Loucy (cell line): ENCODE measurements at regions not wholly inside any gene's neighbourhood (a gene's known extent, or its start where the extent isn't known, plus 50 kb on each side); places are given as distances from the start of the nearest gene placed in this dataset.

ENCODE experiments used
- H2AFZ ChIP-seq: fragments of 200-600 bp; sonication (generic); 2 replicates; pipeline ENCODE4 v1.6.0; 2016; ENCODE audit warnings: antibody characterized with exemption, mild to moderate bottlenecking, low read length, moderate library complexity
- H3F3A ChIP-seq: fragments of 200-600 bp; 2 replicates; pipeline ENCODE4 v1.6.0; 2016; ENCODE audit warnings: antibody characterized with exemption, low read depth, mild to moderate bottlenecking
- H3K27me3 ChIP-seq: fragments of 200-600 bp; sonication (generic); 2 replicates; pipeline ENCODE4 v1.6.1; 2014; ENCODE audit warnings: low read length, mild to moderate bottlenecking; ENCODE audit not compliant: insufficient read depth, poor library complexity, severe bottlenecking
- H3K36me3 ChIP-seq: fragments of 200-600 bp; sonication (generic); 2 replicates; pipeline ENCODE4 v1.6.1; 2016; ENCODE audit warnings: low read length; ENCODE audit not compliant: insufficient read depth
- H3K4me1 ChIP-seq: fragments of 200-600 bp; sonication (generic); 2 replicates; pipeline ENCODE4 v1.5.1; 2014; ENCODE audit warnings: low read length, mild to moderate bottlenecking; ENCODE audit not compliant: insufficient read depth, poor library complexity, severe bottlenecking
- H3K4me2 ChIP-seq: fragments of 200-600 bp; sonication (generic); 2 replicates; pipeline ENCODE4 v1.6.0; 2014; ENCODE audit warnings: antibody characterized with exemption, low read length, low read depth, mild to moderate bottlenecking; ENCODE audit not compliant: poor library complexity, severe bottlenecking
- H3K4me3 ChIP-seq: fragments of 200-600 bp; sonication (generic); 2 replicates; pipeline ENCODE4 v1.5.1; 2014; ENCODE audit warnings: low read length, mild to moderate bottlenecking, mixed read lengths; ENCODE audit not compliant: poor library complexity, severe bottlenecking
- H3K79me2 ChIP-seq: fragments of 200-600 bp; sonication (generic); 2 replicates; pipeline ENCODE4 v1.6.1; 2014; ENCODE audit warnings: low read length; ENCODE audit not compliant: insufficient read depth
- H3K9ac ChIP-seq: fragments of 200-600 bp; sonication (generic); 2 replicates; pipeline ENCODE4 v1.6.0; 2014; ENCODE audit warnings: mild to moderate bottlenecking, low read depth, low read length, moderate library complexity; ENCODE audit not compliant: poor library complexity, severe bottlenecking
- H3K9me2 ChIP-seq: fragments of 200-600 bp; sonication (generic); replicated peaks from 2 replicates; pipeline ENCODE4 v1.6.1; 2016; ENCODE audit warnings: low read depth, low read length, mixed read lengths
- H3K9me3 ChIP-seq: fragments of 200-600 bp; sonication (generic); 2 replicates; pipeline ENCODE4 v1.6.1; 2014; ENCODE audit warnings: mild to moderate bottlenecking, antibody characterized with exemption, low read length, low read depth; ENCODE audit not compliant: insufficient read depth
- H4K20me1 ChIP-seq: fragments of 200-600 bp; sonication (generic); 2 replicates; pipeline ENCODE4 v1.6.0; 2014; ENCODE audit warnings: antibody characterized with exemption, low read length, mild to moderate bottlenecking; ENCODE audit not compliant: insufficient read depth, poor library complexity, severe bottlenecking
- EZH2phosphoT487 ChIP-seq: fragments of 200-600 bp; IDR thresholded peaks from 2 replicates; pipeline ENCODE4 v1.6.1; 2018; ENCODE audit warnings: antibody characterized with exemption, mild to moderate bottlenecking, moderate library complexity, borderline replicate concordance
- TF ChIP-seq, protein P1 (sequence below): fragments of 200-600 bp; sonication (generic); conservative IDR thresholded peaks from 2 replicates; pipeline ENCODE4 v1.5.1; 2014; ENCODE audit warnings: mild to moderate bottlenecking, antibody characterized with exemption, low read length

- H3F3A ChIP-seq: no peaks in the 10 kb centered on the region
- no peak overlapping the region for H3K4me2 ChIP-seq
- no peak overlapping the region for H3K4me3 ChIP-seq
- H3K79me2 ChIP-seq: no peaks in the 10 kb centered on the region
- H3K9ac ChIP-seq: no peak overlapping the region
- H3K4me1 ChIP-seq: peaks cover 2% of the 10 kb centered on the region
- TF ChIP-seq, protein P1, sequence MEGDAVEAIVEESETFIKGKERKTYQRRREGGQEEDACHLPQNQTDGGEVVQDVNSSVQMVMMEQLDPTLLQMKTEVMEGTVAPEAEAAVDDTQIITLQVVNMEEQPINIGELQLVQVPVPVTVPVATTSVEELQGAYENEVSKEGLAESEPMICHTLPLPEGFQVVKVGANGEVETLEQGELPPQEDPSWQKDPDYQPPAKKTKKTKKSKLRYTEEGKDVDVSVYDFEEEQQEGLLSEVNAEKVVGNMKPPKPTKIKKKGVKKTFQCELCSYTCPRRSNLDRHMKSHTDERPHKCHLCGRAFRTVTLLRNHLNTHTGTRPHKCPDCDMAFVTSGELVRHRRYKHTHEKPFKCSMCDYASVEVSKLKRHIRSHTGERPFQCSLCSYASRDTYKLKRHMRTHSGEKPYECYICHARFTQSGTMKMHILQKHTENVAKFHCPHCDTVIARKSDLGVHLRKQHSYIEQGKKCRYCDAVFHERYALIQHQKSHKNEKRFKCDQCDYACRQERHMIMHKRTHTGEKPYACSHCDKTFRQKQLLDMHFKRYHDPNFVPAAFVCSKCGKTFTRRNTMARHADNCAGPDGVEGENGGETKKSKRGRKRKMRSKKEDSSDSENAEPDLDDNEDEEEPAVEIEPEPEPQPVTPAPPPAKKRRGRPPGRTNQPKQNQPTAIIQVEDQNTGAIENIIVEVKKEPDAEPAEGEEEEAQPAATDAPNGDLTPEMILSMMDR: no peak
- TF ChIP-seq EZH2phosphoT487: no peak
- no peaks in the 10 kb centered on the region for H3K9me3 ChIP-seq
- no peaks in the 10 kb centered on the region for H3K36me3 ChIP-seq
- no peak overlapping the region for H2AFZ ChIP-seq
- no peaks in the 10 kb centered on the region for H4K20me1 ChIP-seq
- H3K9me2 ChIP-seq: no peaks in the 10 kb centered on the region
- no peaks in the 10 kb centered on the region for H3K27me3 ChIP-seq
These were observed 80.9 kb upstream of the HTR1E start for GRCh38 chr6:86856379-86856778.

DNA sequence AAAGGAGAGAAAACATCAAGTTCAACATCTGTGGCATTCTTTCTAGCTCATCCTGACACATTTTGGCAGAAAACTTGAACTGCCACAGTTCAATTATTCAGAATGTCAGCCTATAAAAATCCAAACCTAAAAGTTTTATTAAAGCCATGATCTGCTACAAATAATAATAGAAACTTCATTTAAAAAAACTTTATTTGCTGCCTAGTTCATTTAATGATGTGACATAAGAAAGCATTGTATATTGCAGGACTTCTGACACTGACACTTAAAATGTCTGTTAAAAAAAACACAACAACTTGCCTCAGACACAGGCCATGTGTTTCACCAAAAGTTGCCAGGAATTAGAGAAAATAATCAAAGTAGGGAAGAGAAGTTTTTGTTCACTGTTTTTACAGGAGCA is 88.3 kb upstream of the HTR1E start:
- Histone ChIP-seq H3K9me2 (no peaks in the 10 kb centered on the region), H3K4me3 (no peak overlapping the region), H3K27me3 (no peaks in the 10 kb centered on the region), H3K4me1 (no peaks in the 10 kb centered on the region), H3F3A (no peaks in the 10 kb centered on the region), H3K9me3 (no peaks in the 10 kb centered on the region), H3K9ac (no peak overlapping the region), H3K4me2 (no peak overlapping the region), H3K79me2 (no peaks in the 10 kb centered on the region), H4K20me1 (no peaks in the 10 kb centered on the region), H2AFZ (no peak overlapping the region), H3K36me3 (no peaks in the 10 kb centered on the region)
- TF ChIP-seq, protein P1: no peak
- no peak for TF ChIP-seq EZH2phosphoT487

DNA sequence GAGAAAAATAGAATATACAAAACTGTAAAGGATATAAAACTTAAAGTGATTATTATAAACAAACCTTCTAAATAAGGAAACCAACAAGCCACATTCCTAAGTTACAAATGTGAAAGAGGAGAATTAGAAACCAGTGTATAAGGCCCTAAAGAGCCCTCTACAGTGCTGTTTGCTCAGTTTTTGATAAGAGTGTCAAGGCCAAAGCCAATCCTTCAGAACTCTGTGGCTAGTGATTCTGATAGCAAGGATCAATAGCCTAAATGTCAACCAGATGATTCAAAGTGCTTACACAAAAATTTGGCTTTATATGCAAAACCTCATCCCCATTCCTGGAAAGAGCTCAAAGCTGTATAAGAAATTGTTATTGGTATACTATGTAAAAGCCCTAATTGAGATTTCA is 104.6 kb upstream of the HTR1E start:
- Histone ChIP-seq H3K9me2 (no peaks in the 10 kb centered on the region), H3K4me2 (no peak overlapping the region), H2AFZ (no peak overlapping the region), H4K20me1 (no peaks in the 10 kb centered on the region), H3K36me3 (no peaks in the 10 kb centered on the region), H3K4me3 (no peak overlapping the region), H3K27me3 (no peaks in the 10 kb centered on the region), H3K9ac (no peak overlapping the region), H3K79me2 (no peaks in the 10 kb centered on the region), H3K9me3 (no peaks in the 10 kb centered on the region), H3K4me1 (no peaks in the 10 kb centered on the region), H3F3A (no peaks in the 10 kb centered on the region)
- TF ChIP-seq, protein P1: no peak
- no peak for TF ChIP-seq EZH2phosphoT487
